GM19452 (cell line): ENCODE measurements at regions not wholly inside any gene's neighbourhood (a gene's known extent, or its start where the extent isn't known, plus 50 kb on each side); places are given as distances from the start of the nearest gene placed in this dataset.

Experiments
- ATAC-seq: cut with Tn5 transposase; IDR thresholded peaks from one replicate; pipeline ENCODE4 v1.9.1; 2021; ENCODE audit not compliant: unreplicated experiment

DNA sequence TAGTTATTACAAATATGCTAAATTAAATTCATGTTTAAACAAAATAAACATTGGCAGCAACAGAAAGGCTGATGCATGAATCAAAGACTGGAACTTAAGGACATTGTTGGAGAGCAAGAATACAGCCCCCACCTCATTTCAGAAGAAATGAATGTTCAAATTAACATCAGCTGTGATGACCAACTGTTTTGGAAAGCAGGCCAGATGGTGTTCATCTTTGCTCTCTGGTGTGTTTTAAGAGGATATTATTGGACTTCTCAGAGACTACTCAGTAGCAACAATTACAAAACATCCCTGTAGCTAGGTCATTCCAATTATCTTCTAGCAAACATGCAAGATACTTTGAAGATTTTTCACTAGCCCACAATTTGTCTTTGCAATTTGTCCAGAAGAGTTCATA, 118.6 kb upstream of the DOK5 start:
- ATAC-seq = no peak

DNA sequence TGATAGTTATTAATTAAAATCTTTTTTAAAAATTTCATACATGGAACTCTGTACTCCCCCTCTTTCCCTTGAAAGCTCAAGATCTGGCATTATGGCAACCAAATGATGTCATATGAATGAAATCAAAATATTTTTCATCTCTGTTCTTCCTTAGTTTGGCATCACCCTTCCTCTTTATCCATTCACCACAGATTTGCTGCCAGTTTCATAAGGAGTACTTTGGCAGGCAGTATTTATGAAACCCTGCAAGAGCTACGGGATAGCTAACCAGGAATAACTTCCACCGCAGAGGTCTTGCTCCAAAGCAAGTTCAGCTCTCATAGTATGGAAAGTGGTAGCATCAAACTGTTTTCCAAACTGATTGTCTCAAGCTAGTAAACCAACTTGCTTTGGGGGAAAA, 113.9 kb upstream of the DOK5 start:
- ATAC-seq = no peak

DNA sequence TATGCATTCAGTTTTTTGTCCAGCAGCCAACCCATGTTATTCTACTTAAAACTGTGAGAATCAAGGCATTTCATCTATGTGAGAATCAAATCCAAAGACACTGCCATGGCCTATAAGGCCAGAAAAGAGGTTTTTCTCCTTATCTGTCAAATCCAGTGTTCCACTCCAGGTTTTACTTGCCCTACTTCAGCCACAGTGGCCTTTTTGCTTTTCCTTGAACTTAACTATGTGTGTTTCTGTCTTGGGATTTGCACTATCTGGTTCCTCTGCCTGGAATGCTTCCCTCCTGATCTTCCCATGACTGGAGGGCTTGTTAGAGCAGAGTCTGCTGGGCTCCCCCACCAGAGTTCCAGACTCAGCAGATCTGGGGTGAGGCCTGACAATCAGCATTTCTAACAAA, 113.1 kb upstream of the DOK5 start:
- ATAC-seq = no peak

DNA sequence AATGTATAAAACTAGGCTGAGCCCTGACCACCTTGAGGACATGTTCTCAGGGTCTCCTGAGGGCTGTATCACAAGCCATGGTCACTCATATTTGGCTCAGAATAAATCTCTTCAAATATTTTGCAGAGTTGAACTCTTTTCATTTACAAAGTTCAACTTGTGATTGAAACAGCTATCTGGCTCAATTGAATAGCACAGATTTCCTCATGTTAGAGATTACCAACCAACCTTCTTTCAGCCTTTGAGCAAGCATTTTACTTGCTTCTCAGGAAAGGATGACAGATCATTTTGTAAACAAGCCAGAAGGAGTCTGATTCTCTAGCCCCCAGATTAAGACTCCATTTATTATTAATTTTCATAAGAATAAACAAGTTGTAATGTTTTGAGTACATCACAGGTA, 111.0 kb upstream of the DOK5 start:
- no peak for ATAC-seq

DNA sequence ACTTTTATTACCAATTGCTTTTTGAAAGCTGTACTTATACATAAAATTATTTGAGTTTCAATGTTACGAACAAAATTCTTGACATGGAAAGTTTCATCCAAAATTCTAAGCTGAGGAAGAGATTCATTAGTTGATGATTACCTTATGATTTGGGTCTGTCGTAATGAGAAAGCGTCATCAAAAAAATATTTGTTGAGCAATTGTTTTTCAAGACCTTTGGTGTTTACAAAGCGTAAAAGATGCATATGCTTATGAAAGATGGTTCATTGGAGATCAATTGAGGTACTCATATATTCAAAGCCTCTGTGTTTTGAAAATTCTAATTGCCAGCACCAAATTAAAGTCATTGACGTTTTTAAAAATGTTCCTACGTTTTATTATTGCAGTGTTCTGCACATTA, 110.5 kb upstream of the DOK5 start:
- ATAC-seq = no peak

- no peak for ATAC-seq
Observed at GRCh38 chr20:54366669-54367344, 108.6 kb upstream of the DOK5 start.

DNA sequence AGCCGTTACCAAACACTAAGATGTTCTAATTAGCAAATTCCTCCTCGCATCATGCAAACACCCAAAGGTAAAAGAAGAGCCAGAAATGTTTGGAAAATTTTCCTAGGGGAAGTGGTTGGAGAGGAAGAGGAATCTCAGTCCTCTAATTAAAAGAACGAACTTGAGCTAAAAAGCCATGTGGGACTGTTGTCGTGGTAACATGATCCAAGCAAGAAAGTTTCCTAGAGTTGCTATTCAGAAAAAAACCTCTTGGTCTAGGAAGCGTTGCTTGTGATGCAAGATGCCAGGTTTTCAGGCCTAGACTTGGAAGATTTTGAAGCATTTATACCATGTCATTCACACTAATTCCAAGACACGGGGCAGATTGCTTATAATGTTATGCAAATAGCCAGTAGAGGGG, 106.8 kb upstream of the DOK5 start:
- ATAC-seq = no peak

DNA sequence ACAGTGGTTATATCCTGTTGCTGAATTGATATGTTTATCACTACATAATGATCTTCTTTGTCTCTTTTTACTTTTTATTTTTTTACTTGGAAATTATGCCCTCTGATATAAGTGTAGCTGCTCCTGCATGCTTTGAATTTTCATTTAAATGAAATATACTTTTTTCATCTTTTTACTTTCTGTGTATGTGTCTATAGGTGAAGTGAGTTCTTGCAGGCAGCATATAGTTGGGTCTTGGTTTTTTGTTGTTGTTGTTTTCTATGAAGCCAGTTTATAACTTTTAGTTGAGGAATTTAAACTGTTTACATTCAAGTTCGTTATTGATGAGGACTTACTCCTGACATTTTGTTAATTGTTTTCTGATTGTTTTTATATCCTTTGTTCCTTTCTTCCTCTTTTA, 103.1 kb upstream of the DOK5 start:
- no peak for ATAC-seq

DNA sequence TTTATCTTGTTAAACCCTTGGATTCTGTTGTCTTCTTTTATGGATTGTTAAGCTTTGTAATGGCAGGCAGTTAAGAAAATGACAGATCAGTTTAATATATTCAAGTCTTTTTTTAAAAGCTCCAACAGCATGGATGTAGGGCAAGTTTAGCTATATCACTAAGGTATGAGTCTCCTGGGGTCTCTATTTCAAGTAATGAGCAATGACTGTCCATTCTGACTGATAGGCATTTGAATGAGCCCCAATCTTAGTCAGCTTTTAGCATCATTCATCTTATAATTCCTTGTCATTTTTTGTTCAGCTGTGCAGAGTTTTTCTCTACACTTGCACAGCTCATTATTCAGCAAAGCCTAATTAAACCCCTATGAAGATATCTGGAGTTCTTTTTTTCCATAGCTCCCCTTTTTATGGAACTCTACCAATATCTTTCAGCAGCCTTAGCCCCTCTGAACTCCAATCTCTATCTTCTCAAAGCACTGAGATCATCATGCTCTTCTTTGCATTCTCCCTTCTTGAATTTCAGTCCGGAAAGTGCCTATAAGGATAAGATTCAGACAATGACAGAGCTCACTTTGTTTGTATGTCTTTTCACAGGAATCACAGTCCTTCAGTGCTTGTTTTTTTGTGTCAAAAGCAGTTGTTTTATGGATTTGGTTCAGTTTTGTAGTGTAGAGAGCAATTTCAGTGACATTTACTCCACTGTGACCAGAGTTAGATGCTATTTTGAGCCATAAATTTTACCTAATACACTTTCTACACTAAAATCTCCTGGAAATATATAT, 97.2 kb upstream of the DOK5 start:
- no peak for ATAC-seq

DNA sequence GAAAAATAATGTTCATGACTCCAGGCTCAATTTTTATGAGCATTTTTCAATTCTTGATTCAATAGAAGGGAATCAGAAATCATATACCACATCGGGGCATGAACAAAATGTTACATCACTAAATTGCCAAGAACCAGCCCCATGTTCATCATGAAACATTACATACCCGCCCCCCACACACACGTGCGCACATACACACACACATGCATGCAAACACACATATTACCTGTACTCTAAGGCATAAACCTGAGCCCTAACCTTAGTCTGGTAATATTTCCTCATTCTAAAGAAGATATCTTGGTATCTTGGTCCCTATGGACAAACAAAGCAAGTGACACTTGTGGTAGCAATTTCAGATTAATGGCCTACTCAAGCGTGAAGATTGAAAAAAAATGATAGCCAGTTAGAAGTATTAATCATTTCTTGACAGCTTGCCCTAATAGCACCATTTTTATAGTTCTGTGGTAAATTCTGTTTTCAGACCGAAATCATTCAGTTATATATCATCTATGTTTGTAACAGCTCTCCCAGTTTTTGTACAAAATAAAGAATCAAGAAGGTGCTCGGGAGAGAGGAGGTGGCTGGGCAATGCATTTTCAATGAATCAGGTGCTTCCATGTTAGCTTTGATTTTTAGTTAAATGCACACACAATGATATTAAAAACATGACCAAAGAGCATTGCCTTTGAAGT, 95.4 kb upstream of the DOK5 start:
- ATAC-seq = no peak

- no peak for ATAC-seq
Observed at GRCh38 chr20:54382419-54382818, 93.0 kb upstream of the DOK5 start.

DNA sequence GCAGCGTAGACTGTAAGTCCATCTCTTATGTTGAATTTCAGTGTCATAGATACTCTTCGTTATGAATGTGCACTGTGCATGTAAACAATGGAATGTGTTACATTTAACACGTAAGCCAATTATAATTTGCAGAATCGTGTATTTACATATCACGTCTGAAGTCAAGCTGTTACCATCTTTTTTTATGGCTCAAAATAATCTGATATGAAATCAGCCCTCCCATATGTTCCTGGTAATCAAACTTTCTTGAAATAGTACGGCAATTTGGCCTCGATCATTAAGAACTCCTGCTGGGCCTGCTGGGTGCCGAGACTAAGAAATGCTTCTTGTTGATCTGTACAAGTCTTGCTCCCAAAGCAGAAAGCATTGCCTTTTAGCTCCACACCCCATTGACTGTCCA, 89.6 kb upstream of the DOK5 start:
- no peak for ATAC-seq

- ATAC-seq = no peak
Observed at GRCh38 chr20:54389596-54390280, 85.7 kb upstream of the DOK5 start.

GRCh38 chr20:54397292-54398140, 77.9 kb upstream of the DOK5 start:
- ATAC-seq = no peak

- ATAC-seq = no peak
Observed at GRCh38 chr20:54398814-54399213, 76.6 kb upstream of the DOK5 start.

DNA sequence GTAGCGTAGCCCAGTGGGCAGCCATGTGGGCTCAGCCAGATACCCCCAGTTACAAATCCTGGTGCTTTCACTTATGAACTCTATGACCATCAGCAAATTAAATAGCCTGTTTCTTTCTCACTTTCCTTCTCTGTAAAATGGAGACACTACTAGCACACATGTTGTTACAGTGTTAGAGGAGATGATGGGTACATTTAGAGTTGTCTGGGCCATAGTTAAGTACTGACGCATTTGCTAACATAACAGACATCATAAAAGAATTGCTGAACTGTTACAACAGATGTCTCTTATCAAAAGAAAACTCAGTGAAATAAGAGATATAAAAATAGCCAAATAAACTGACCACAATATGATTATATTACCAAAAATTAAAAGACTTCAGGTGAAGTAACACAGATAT, 69.9 kb upstream of the DOK5 start:
- ATAC-seq = no peak

DNA sequence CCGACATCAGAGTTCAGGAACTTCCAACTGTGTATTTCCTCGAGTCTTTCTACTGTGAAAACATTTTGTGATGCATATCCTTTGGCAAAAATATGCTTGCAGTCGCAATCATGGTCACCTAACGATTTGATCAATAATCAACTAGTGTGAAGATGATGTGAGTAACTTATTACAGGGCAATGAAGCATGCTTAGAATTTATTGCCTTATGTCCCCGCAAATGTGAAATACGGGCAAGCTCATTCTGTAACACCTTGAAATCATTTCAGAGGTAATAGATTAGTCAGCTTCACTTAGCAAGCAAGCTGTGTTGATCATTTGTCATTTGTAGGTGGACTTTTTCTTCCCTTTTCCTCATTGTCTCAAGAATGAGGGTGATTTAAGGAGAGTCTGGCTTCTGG, 67.9 kb upstream of the DOK5 start:
- no peak for ATAC-seq

- ATAC-seq = no peak
Observed at GRCh38 chr20:54415967-54416366, 59.4 kb upstream of the DOK5 start.

GRCh38 chr20:54416770-54417169, 58.6 kb upstream of the DOK5 start:
- no peak for ATAC-seq

GRCh38 chr20:54419531-54419930, 55.9 kb upstream of the DOK5 start:
- ATAC-seq = no peak
